ENCODE measurements at regions not wholly inside any gene's neighbourhood (a gene's known extent, or its start where the extent isn't known, plus 50 kb on each side); places are given as distances from the start of the nearest gene placed in this dataset.

- Histone ChIP-seq H3K9me1 (ENCODE audit: control insufficient read depth, insufficient read depth, low read length) (no peaks in the 10 kb centered on the region), H3K36me3 (ENCODE audit: control insufficient read depth, insufficient read depth, low read length) (no peaks in the 10 kb centered on the region), H3K27me3 (ENCODE audit: control insufficient read depth in 2 of 2, insufficient read depth in 2 of 2, low read length in 2 of 2) (peaks cover 11 to 14% of the 10 kb centered on the region in 2 experiments; a peak in 3 of 5 replicates), H4K20me1 (replicated peaks; ENCODE audit: control insufficient read depth, insufficient read depth, low read length) (no peaks in the 10 kb centered on the region), H3K4me3 (no peak overlapping the region), H3K4me1 (replicated peaks in 1 of 2; ENCODE audit: control insufficient read depth in 2 of 2, insufficient read depth in 2 of 2, low read length in 2 of 2) (no peaks in the 10 kb centered on the region), H3K79me2 (ENCODE audit: control insufficient read depth, insufficient read depth, low read length) (no peaks in the 10 kb centered on the region), H3K9ac (ENCODE audit: insufficient read depth in 1 of 2, low read depth in 2 of 2, low read length in 2 of 2) (no peak overlapping the region), H2AFZ (ENCODE audit: low read depth, low read length) (no peak overlapping the region), H3K9me3 (replicated peaks; ENCODE audit: control insufficient read depth, insufficient read depth, low read depth, low read length) (no peaks in the 10 kb centered on the region), H3K27ac (ENCODE audit: extremely low read depth, low read depth, low read length) (no peak overlapping the region), H3K4me2 (ENCODE audit: insufficient read depth, low read length) (no peak overlapping the region)
- ChIA-PET POLR2A (no interaction called here), CTCF (ENCODE audit: low intra/inter-chr PET ratio) (no interaction called here)
- BruUV-seq (replicated peaks), result no TSS peak
- intact Hi-C loops (cut with micrococcal nuclease) (no loop called here), in situ Hi-C loops (cut with MboI) (no loop called here)
- FAIRE-seq (no peak), DNase-seq (ENCODE audit: extremely low read depth in 1 of 4, low spot score in 3 of 4) (no peak), ATAC-seq (no peak)
- 2% methylated on average over 2 of the region's 2 CpGs for WGBS (ENCODE audit: insufficient coverage, low coverage, missing lambda C conversion rate)
- TF ChIP-seq ZNF644 (tag; IDR thresholded peaks at IDR 0.05; ENCODE audit: low read depth) (no peak), ZNF512 (tag; IDR thresholded peaks at IDR 0.05) (no peak), KAT7 (CRISPR knock-in tag; IDR thresholded peaks at IDR 0.05; ENCODE audit: borderline replicate concordance) (no peak), NR2F6 (CRISPR knock-in tag; IDR thresholded peaks at IDR 0.05) (no peak), CXXC5 (CRISPR knock-in tag; IDR thresholded peaks at IDR 0.05) (no peak), MLLT1 (IDR thresholded peaks at IDR 0.05) (no peak), ZNF280B (CRISPR knock-in tag; IDR thresholded peaks at IDR 0.05) (no peak), POLR3A (IDR thresholded peaks at IDR 0.05; ENCODE audit: borderline replicate concordance, extremely low read depth, insufficient read depth, insufficient read length) (no peak), TFAP4 (CRISPR knock-in tag; IDR thresholded peaks at IDR 0.05; ENCODE audit: borderline replicate concordance) (no peak), KLF16 (IDR thresholded peaks at IDR 0.05) (no peak)
Measured at GRCh38 chr12:107856096-107856495, 81.6 kb downstream of the ASCL4 start.

Data from K562 (cell line).